Upper lobe of left lung (tissue), 6 donors: ENCODE measurements at regions not wholly inside any gene's neighbourhood (a gene's known extent, or its start where the extent isn't known, plus 50 kb on each side); places are given as distances from the start of the nearest gene placed in this dataset.

ENCODE experiments used
- ATAC-seq, 2 donors: fragments of 200-7000 bp; cut with Tn5 transposase; one replicate each; pipeline ENCODE4 v1.9.1; 2022; ENCODE audit warnings: mild to moderate bottlenecking in 2 of 2, moderate library complexity in 2 of 2; ENCODE audit not compliant: low FRiP score in 2 of 2
- DNase-seq, 2 donors: peaks; one replicate each; pipeline ENCODE4 v3.0.0-alpha.2; 2019 to 2020
- H3K27ac ChIP-seq, 4 donors: fragments of 200-600 bp; sonication (generic); one replicate each; pipeline ENCODE4 v1.5.1; 2016 to 2019
- H3K27me3 ChIP-seq, 4 donors: fragments of 200-600 bp; sonication (generic); one replicate each; pipeline ENCODE4 v1.5.1; 2017 to 2019
- H3K36me3 ChIP-seq, 4 donors: fragments of 200-600 bp; sonication (generic); one replicate each; pipeline ENCODE4 v1.5.1; 2016 to 2019
- H3K4me1 ChIP-seq, 4 donors: fragments of 200-600 bp; sonication (generic); one replicate each; pipeline ENCODE4 v1.5.1; 2018 to 2019
- H3K4me3 ChIP-seq, 4 donors: fragments of 200-600 bp; sonication (generic); one replicate each; pipeline ENCODE4 v1.5.1; 2017 to 2019; ENCODE audit warnings: mild to moderate bottlenecking in 2 of 4, moderate library complexity in 1 of 4
- H3K9me3 ChIP-seq, 4 donors: fragments of 200-600 bp; sonication (generic); one replicate each; pipeline ENCODE4 v1.5.1; 2018 to 2019
- CTCF ChIP-seq, 6 experiments: fragments of 450-650 bp in 4 of 6; fragments of 200-600 bp in 2 of 6; sonication (generic) in 2 of 6; IDR thresholded peaks; one replicate each; pipeline ENCODE4 v1.5.1; 2016 to 2019; ENCODE audit warnings: antibody characterized with exemption in 6 of 6
- EP300 ChIP-seq, 4 donors: sonication (generic); formaldehyde crosslinking; IDR thresholded peaks; one replicate each; pipeline ENCODE4 v1.5.1; 2017; ENCODE audit warnings: antibody characterized with exemption in 4 of 4, control low read depth in 2 of 4
- POLR2A ChIP-seq, 4 donors: fragments of 450-650 bp; IDR thresholded peaks; one replicate each; pipeline ENCODE4 v1.5.1; 2016 to 2017; ENCODE audit warnings: antibody characterized with exemption in 4 of 4, mild to moderate bottlenecking in 2 of 4
- POLR2AphosphoS5 ChIP-seq, 2 donors: sonication (generic); formaldehyde crosslinking; IDR thresholded peaks; one replicate each; pipeline ENCODE4 v1.5.1; 2017; ENCODE audit warnings: antibody characterized with exemption in 2 of 2
- WGBS, 2 donors: methylation state at CpG; one replicate each; pipeline ENCODE4 v1.1.5; 2017 to 2018; 5-methylcytosine and 5-hydroxymethylcytosine counted together
- donor health status: DM: no; HTN: no; CAD: no; lungs with moderate emphysema.
- donor health status: DM: no; HTN: yes; CAD: no; lungs with severe emphysema.

- Histone ChIP-seq H3K27ac (peak overlapping the region in 3 of 4 donors; percentile 4 to 32 (median 23)), H3K4me3 (no peak overlapping the region), H3K9me3 (peaks cover 0 to 5% (median 0%) of the 10 kb centered on the region in 4 donors), H3K36me3 (no peaks in the 10 kb centered on the region), H3K27me3 (no peaks in the 10 kb centered on the region), H3K4me1 (peaks cover 5 to 10% (median 9%) of the 10 kb centered on the region in 4 donors)
- ATAC-seq (no peak), DNase-seq (no peak)
- WGBS, 2 donors: 77 to 87% methylated on average over 12 of the region's 12 CpGs
- TF ChIP-seq POLR2A (IDR thresholded peaks at IDR 0.05): no peak
- TF ChIP-seq POLR2AphosphoS5 (IDR thresholded peaks at IDR 0.05): no peak
Observed at GRCh38 chr3:14322667-14323295, 79.6 kb upstream of the SLC6A6 start.

GRCh38 chr3:14323401-14324223 is 78.8 kb upstream of the SLC6A6 start:
- DNase-seq (no peak), ATAC-seq (peak in 1 of 2 donors; percentile 32)
- Histone ChIP-seq H3K9me3 (peaks cover 0 to 5% (median 0%) of the 10 kb centered on the region in 4 donors), H3K4me1 (peaks cover 5 to 10% (median 9%) of the 10 kb centered on the region in 4 donors), H3K27me3 (no peaks in the 10 kb centered on the region), H3K27ac (peak overlapping the region in 2 of 4 donors; percentile 4 to 23), H3K4me3 (no peak overlapping the region), H3K36me3 (no peaks in the 10 kb centered on the region)
- WGBS, 2 donors: 72 to 79% methylated on average over 14 to 17 of the region's 17 CpGs
- TF ChIP-seq EP300 (IDR thresholded peaks at IDR 0.05) (no peak), POLR2AphosphoS5 (IDR thresholded peaks at IDR 0.05) (peak in 1 of 2 donors; percentile 19), CTCF (IDR thresholded peaks at IDR 0.05) (no peak), POLR2A (IDR thresholded peaks at IDR 0.05) (no peak)

- Histone ChIP-seq H3K27ac (no peak overlapping the region), H3K4me3 (no peak overlapping the region), H3K9me3 (peaks cover 0 to 5% (median 0%) of the 10 kb centered on the region in 4 donors), H3K36me3 (no peaks in the 10 kb centered on the region), H3K27me3 (no peaks in the 10 kb centered on the region), H3K4me1 (peaks cover 5 to 10% (median 9%) of the 10 kb centered on the region in 4 donors)
- DNase-seq (no peak), ATAC-seq (no peak)
- WGBS, 2 donors: 84 to 87% methylated on average over 7 to 13 of the region's 13 CpGs
- TF ChIP-seq POLR2A (IDR thresholded peaks at IDR 0.05) (no peak), EP300 (IDR thresholded peaks at IDR 0.05) (no peak)
Observed at GRCh38 chr3:14324224-14324944, 78.0 kb upstream of the SLC6A6 start.

- Histone ChIP-seq H3K4me1 (peaks cover 3 to 5% (median 4%) of the 10 kb centered on the region in 4 donors), H3K36me3 (no peaks in the 10 kb centered on the region), H3K9me3 (no peaks in the 10 kb centered on the region), H3K4me3 (no peak overlapping the region), H3K27me3 (no peaks in the 10 kb centered on the region), H3K27ac (no peak overlapping the region)
- no peak for ATAC-seq
- 90 to 91% methylated on average over 3 of the region's 3 CpGs for WGBS, 2 donors
- no peak for DNase-seq
- TF ChIP-seq EP300 (IDR thresholded peaks at IDR 0.05): no peak
- TF ChIP-seq POLR2A (IDR thresholded peaks at IDR 0.05): no peak
- no peak for TF ChIP-seq POLR2AphosphoS5 (IDR thresholded peaks at IDR 0.05)
- TF ChIP-seq CTCF (IDR thresholded peaks at IDR 0.05): no peak
Observed at GRCh38 chr3:14328422-14328821, 74.0 kb upstream of the SLC6A6 start.

GRCh38 chr3:14329116-14329830 is 73.1 kb upstream of the SLC6A6 start:
- DNase-seq: no peak
- Histone ChIP-seq H3K27ac (no peak overlapping the region), H3K36me3 (no peaks in the 10 kb centered on the region), H3K4me3 (no peak overlapping the region), H3K27me3 (no peaks in the 10 kb centered on the region), H3K9me3 (no peaks in the 10 kb centered on the region), H3K4me1 (no peaks in the 10 kb centered on the region)
- WGBS, 2 donors: 64 to 66% methylated on average over 11 of the region's 11 CpGs
- TF ChIP-seq EP300 (IDR thresholded peaks at IDR 0.05) (no peak), POLR2A (IDR thresholded peaks at IDR 0.05) (no peak), POLR2AphosphoS5 (IDR thresholded peaks at IDR 0.05) (no peak), CTCF (IDR thresholded peaks at IDR 0.05) (no peak)
- no peak for ATAC-seq
